Activated CD4-positive, alpha-beta memory T cell treated with anti-CD3 and anti-CD28 coated beads for 36 hours (primary cell): ENCODE measurements at regions not wholly inside any gene's neighbourhood (a gene's known extent, or its start where the extent isn't known, plus 50 kb on each side); places are given as distances from the start of the nearest gene placed in this dataset.

Experiments used
- CTCF ChIA-PET: fragments of 350-600 bp; sonication (Branson Sonifier 250); formaldehyde crosslinking; loops from one replicate; lab custom pipeline; 2021; ENCODE audit warnings: antibody characterized with exemption, inconsistent platforms; lab: Charles Lee
- POLR2A ChIA-PET: fragments of 350-600 bp; sonication (Branson Sonifier 250); formaldehyde crosslinking; loops from one replicate; lab custom pipeline; 2021; ENCODE audit warnings: antibody characterized with exemption; lab: Charles Lee
- DNase-seq: peaks from one replicate; pipeline ENCODE4 v3.0.0-alpha.2; 2020
- H3K27ac Mint-ChIP-seq: one replicate; pipeline ENCODE4 v1.8.0; 2021; ENCODE audit warnings: mixed read lengths
- H3K27me3 Mint-ChIP-seq: one replicate; pipeline ENCODE4 v1.8.0; 2021; ENCODE audit warnings: mixed read lengths
- H3K36me3 Mint-ChIP-seq: one replicate; pipeline ENCODE4 v1.8.0; 2021; ENCODE audit warnings: mixed read lengths
- H3K4me1 Mint-ChIP-seq: one replicate; pipeline ENCODE4 v1.8.0; 2021; ENCODE audit warnings: low read depth, mixed read lengths
- H3K4me3 Mint-ChIP-seq: one replicate; pipeline ENCODE4 v1.8.0; 2021; ENCODE audit warnings: mild to moderate bottlenecking, mixed read lengths
- H3K9me3 Mint-ChIP-seq: one replicate; pipeline ENCODE4 v1.8.0; 2021; ENCODE audit warnings: mixed read lengths
- intact Hi-C: fragments of 100-400 bp; cut with micrococcal nuclease; formaldehyde crosslinking; loops from one replicate; pipeline ENCODE4 v1.15.1; 2023

- Mint-ChIP-seq H3K9me3 (no peaks in the 10 kb centered on the region), H3K27ac (no peak overlapping the region), H3K4me1 (peaks cover 37% of the 10 kb centered on the region), H3K4me3 (no peak overlapping the region), H3K36me3 (no peaks in the 10 kb centered on the region), H3K27me3 (no peaks in the 10 kb centered on the region)
- DNase-seq, result no peak
- intact Hi-C loops, result no loop called here
- CTCF ChIA-PET, result no interaction called here
- POLR2A ChIA-PET, result no interaction called here
Measured at GRCh38 chr13:73903561-73903960, 230.6 kb downstream of the KLF12 start.

- no peaks in the 10 kb centered on the region for H3K36me3 Mint-ChIP-seq
- peaks cover 45% of the 10 kb centered on the region for H3K4me1 Mint-ChIP-seq
- ChIA-PET POLR2A (no interaction called here), CTCF (no interaction called here)
- no peak for DNase-seq
- H3K27me3 Mint-ChIP-seq, result no peaks in the 10 kb centered on the region
- no peak overlapping the region for H3K4me3 Mint-ChIP-seq
- H3K27ac Mint-ChIP-seq, result no peak overlapping the region
- intact Hi-C loops, result no loop called here
- H3K9me3 Mint-ChIP-seq, result no peaks in the 10 kb centered on the region
Measured at GRCh38 chr13:73902847-73903246, 231.4 kb downstream of the KLF12 start.

DNA sequence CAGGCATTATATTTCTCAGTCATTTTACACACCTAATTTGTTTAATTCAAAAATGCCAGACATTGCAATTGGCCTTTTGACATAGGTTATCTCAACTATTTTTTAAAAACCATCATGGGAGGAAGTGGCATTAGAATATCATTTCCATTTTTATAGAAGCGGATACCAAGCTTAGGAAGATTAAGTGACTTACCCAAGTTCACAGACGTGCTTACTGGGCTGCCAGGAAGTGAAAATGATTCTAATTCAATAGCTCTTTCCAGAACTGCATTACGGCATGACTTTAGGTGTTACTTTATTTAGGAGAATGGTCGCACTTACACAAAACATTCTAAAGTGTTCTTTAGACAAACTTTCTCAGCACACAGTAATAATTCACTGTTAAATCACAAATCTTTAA, 231.9 kb downstream of the KLF12 start:
- ChIA-PET POLR2A (no interaction called here), CTCF (no interaction called here)
- no peak for DNase-seq
- Mint-ChIP-seq H3K4me3 (no peak overlapping the region), H3K9me3 (no peaks in the 10 kb centered on the region), H3K36me3 (no peaks in the 10 kb centered on the region), H3K27ac (no peak overlapping the region), H3K4me1 (peaks cover 49% of the 10 kb centered on the region), H3K27me3 (no peaks in the 10 kb centered on the region)
- intact Hi-C loops, result no loop called here

DNA sequence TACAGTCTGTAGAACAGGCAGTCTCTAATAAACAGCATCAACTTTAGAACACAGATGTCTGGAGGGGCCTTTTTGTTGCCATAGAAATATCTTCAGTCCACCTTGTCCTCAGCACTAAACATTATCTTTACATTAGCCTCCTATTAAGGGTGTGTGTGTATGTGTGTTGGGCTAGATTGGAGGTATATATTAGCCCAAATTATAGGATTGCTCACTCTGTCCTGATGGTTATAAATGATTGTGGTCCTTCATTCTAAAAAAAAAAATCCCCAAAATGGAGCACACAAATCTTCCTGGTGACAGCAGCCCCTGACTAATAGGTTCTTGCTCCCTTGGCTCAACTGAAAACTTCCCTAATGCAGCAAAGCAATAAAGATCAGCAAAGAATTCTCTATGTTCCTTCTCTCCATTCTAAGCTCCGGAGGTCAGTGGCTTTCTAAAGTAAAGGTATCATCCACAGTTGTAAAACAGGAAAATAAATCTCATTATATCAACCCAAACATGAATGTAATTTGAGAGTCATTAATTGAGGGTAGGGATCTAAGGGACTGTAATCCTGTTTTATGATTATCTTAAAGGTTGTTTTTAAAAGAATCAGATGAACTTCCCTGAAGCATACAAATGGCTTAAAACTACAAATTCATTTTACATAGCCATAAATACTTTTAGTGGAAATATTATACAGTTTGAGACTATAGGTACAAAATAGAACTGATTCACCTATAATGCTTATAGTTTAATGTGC, 232.7 kb downstream of the KLF12 start:
- H3K36me3 Mint-ChIP-seq, result no peaks in the 10 kb centered on the region
- no peaks in the 10 kb centered on the region for H3K9me3 Mint-ChIP-seq
- H3K4me3 Mint-ChIP-seq, result no peak overlapping the region
- no peak for DNase-seq
- CTCF ChIA-PET, result no interaction called here
- intact Hi-C loops, result no loop called here
- POLR2A ChIA-PET, result interaction anchor here (0.6 kb wide), 1 partner anchor 383 kb away, joined by 5 read pairs; no protein-coding TSS in a partner anchor
- no peak overlapping the region for H3K27ac Mint-ChIP-seq
- H3K27me3 Mint-ChIP-seq, result no peaks in the 10 kb centered on the region
- H3K4me1 Mint-ChIP-seq, result peaks cover 54% of the 10 kb centered on the region

DNA sequence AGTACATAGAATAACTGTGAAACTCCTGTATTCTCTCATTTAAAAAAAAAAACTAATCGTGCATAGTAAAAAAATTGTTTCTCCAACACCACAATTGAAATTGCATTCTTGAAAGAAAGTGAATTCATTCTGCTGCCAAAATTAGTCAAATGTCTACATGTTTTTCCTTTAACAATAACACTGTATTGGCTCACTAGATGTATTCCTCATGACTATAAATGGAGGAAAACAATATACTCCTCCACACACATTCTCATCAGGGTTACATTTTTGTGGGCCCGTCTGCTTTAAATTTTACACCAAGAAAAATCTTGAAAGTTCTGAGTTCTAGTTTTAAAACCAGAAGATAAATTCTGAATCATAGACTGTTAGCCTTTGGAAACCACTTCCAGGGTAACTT, 233.6 kb downstream of the KLF12 start:
- Mint-ChIP-seq H3K4me1 (peaks cover 62% of the 10 kb centered on the region), H3K4me3 (no peak overlapping the region), H3K9me3 (no peaks in the 10 kb centered on the region), H3K36me3 (no peaks in the 10 kb centered on the region), H3K27ac (no peak overlapping the region), H3K27me3 (no peaks in the 10 kb centered on the region)
- POLR2A ChIA-PET, result no interaction called here
- CTCF ChIA-PET, result no interaction called here
- DNase-seq, result no peak
- intact Hi-C loops, result no loop called here

DNA sequence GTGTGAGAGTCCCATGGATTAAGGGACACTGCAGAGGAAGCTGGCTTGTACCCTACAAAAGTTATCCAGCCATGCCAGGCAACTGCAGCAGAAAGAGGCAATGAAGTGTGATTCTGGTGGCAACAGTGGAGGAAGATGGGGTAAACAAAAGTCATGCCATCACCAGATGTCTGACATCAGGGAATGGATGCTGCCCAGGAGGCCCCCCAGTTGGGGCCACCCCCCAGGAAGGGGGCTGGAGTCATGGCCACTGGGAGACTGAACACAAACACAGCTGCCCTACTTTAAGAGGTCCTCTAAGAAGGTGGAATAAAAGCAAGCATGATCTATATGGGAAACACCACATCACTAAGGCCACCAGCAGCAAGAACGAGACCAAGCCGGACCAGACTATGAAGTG, 235.3 kb downstream of the KLF12 start:
- POLR2A ChIA-PET, result no interaction called here
- intact Hi-C loops, result no loop called here
- no peaks in the 10 kb centered on the region for H3K36me3 Mint-ChIP-seq
- DNase-seq, result no peak
- CTCF ChIA-PET, result no interaction called here
- H3K27me3 Mint-ChIP-seq, result no peaks in the 10 kb centered on the region
- peaks cover 67% of the 10 kb centered on the region for H3K4me1 Mint-ChIP-seq
- no peaks in the 10 kb centered on the region for H3K9me3 Mint-ChIP-seq
- H3K4me3 Mint-ChIP-seq, result no peak overlapping the region
- H3K27ac Mint-ChIP-seq, result no peak overlapping the region

- CTCF ChIA-PET, result no interaction called here
- POLR2A ChIA-PET, result no interaction called here
- peaks cover 66% of the 10 kb centered on the region for H3K4me1 Mint-ChIP-seq
- H3K4me3 Mint-ChIP-seq, result no peak overlapping the region
- intact Hi-C loops, result no loop called here
- DNase-seq, result no peak
- no peak overlapping the region for H3K27ac Mint-ChIP-seq
- no peaks in the 10 kb centered on the region for H3K27me3 Mint-ChIP-seq
- H3K9me3 Mint-ChIP-seq, result no peaks in the 10 kb centered on the region
- H3K36me3 Mint-ChIP-seq, result no peaks in the 10 kb centered on the region
Measured at GRCh38 chr13:73898276-73898675, 235.9 kb downstream of the KLF12 start.

GRCh38 chr13:73894995-73895571, 239.1 kb downstream of the KLF12 start:
- H3K36me3 Mint-ChIP-seq, result no peaks in the 10 kb centered on the region
- peak overlapping the region; percentile 35 for H3K27ac Mint-ChIP-seq
- no peaks in the 10 kb centered on the region for H3K9me3 Mint-ChIP-seq
- intact Hi-C loops, result loop anchor here (2.0 kb wide), 1 partner anchor 30 kb away; no protein-coding TSS in a partner anchor
- H3K4me1 Mint-ChIP-seq, result peaks cover 53% of the 10 kb centered on the region
- ChIA-PET CTCF (no interaction called here), POLR2A (no interaction called here)
- no peak for DNase-seq
- H3K4me3 Mint-ChIP-seq, result no peak overlapping the region
- no peaks in the 10 kb centered on the region for H3K27me3 Mint-ChIP-seq

DNA sequence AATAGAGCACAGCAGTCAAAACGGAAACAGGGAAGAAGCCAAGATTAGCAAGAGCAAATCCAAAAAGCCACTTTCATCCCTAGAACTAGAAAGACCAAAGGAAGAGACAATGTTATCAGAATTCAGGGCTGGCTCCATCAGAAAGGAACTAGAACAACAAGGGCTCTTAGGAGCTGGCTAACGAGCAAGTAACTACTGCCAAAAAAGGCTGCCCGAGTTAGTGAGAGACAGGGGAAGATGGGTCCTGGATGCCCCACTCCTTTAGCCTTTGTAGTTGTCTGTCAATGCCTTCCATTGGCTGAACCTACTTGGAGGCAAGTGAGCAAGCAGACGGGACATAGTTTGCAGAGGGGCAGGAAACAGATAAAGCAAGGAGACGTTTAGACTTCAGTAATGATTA, 240.4 kb downstream of the KLF12 start:
- intact Hi-C loops, result loop anchor here (2.0 kb wide), 1 partner anchor 31 kb away; no protein-coding TSS in a partner anchor
- CTCF ChIA-PET, result interaction anchor here (1.1 kb wide), 1 partner anchor 146 kb away, joined by 3 read pairs; no protein-coding TSS in a partner anchor

DNA sequence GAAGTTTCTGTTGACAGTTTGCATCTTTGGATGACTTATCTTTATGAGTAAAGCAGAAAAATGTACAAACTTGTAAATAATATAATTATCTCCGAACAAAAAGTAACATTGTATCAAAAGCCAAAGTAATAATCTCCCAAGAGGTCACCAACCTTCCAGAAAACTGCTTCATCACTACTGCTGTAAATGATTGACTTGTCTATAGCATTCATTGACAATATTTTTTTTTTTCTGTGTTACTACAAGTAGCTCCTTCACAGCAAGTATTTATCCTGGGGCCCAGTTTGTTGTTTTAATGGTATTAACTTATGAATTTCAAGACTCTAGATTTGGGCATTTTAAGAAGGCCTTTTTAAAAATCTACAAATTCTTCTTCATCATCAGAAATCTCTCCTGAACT, 242.4 kb downstream of the KLF12 start:
- intact Hi-C loops, result no loop called here
- H3K27ac Mint-ChIP-seq, result no peak overlapping the region
- POLR2A ChIA-PET, result no interaction called here

More for the DNA sequence above, 240.4 kb downstream of the KLF12 start:
- POLR2A ChIA-PET, result no interaction called here
- Mint-ChIP-seq H3K4me3 (no peak overlapping the region), H3K9me3 (no peaks in the 10 kb centered on the region), H3K4me1 (peaks cover 46% of the 10 kb centered on the region), H3K36me3 (no peaks in the 10 kb centered on the region), H3K27ac (no peak overlapping the region), H3K27me3 (no peaks in the 10 kb centered on the region)
- DNase-seq, result no peak

DNA sequence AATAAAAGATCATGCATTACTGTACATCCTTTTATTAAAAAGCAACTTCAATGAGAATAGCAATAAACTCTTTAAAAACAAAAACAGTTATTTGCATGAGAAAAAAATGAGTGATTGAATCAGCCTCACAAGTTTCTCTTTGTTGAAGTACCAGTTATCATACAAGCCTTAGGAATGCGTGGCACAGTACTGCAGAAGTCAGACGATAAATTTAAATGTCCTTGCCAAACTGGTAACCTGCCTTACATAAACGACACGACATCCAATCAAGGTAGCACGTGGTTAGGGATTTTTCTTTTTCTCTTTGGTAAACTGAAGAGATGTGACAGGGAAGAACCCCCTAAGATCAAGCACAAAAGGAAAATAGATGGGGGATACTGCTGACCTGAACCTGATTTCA, 251.0 kb downstream of the KLF12 start:
- Mint-ChIP-seq H3K36me3 (peaks cover 30% of the 10 kb centered on the region), H3K9me3 (peaks cover 10% of the 10 kb centered on the region), H3K4me1 (peaks cover 41% of the 10 kb centered on the region), H3K4me3 (no peak overlapping the region), H3K27me3 (no peaks in the 10 kb centered on the region), H3K27ac (no peak overlapping the region)
- CTCF ChIA-PET, result interaction anchor here (1.4 kb wide), 1 partner anchor 404 kb away, joined by 3 read pairs; no protein-coding TSS in a partner anchor
- intact Hi-C loops, result no loop called here
- no peak for DNase-seq
- POLR2A ChIA-PET, result no interaction called here

More for the DNA sequence above, 242.4 kb downstream of the KLF12 start:
- Mint-ChIP-seq H3K4me1 (peaks cover 27% of the 10 kb centered on the region), H3K9me3 (no peaks in the 10 kb centered on the region), H3K36me3 (peaks cover 1% of the 10 kb centered on the region), H3K27me3 (no peaks in the 10 kb centered on the region), H3K4me3 (no peak overlapping the region)
- CTCF ChIA-PET, result no interaction called here
- DNase-seq, result no peak

DNA sequence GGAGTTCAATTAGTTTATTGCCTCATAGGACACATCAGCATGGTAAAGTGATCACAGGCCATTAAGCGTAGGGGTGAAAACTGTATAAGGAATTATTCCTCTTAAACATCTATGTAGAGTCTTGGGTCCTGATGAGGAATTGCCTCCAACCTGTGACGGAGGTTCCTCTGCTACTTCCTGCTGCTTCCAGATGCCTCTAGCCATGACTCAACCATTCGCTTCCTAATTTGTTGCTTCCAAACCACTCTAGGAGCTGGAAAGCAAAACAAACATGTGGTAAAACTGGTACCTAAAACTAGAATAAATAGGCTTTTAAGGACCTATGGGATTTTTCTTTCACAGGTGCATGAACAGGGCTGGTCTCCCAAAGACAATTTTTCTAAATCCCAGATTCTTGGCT, 253.8 kb downstream of the KLF12 start:
- H3K4me3 Mint-ChIP-seq, result no peak overlapping the region
- H3K9me3 Mint-ChIP-seq, result peaks cover 14% of the 10 kb centered on the region
- no peaks in the 10 kb centered on the region for H3K27me3 Mint-ChIP-seq
- ChIA-PET CTCF (no interaction called here), POLR2A (no interaction called here)
- intact Hi-C loops, result no loop called here
- H3K4me1 Mint-ChIP-seq, result peaks cover 48% of the 10 kb centered on the region
- peaks cover 17% of the 10 kb centered on the region for H3K36me3 Mint-ChIP-seq
- no peak for DNase-seq
- H3K27ac Mint-ChIP-seq, result no peak overlapping the region
